K562 (cell line): ENCODE measurements at regions not wholly inside any gene's neighbourhood (a gene's known extent, or its start where the extent isn't known, plus 50 kb on each side); places are given as distances from the start of the nearest gene placed in this dataset.

ENCODE experiments used
- ATAC-seq: fragments of 200-7000 bp; cut with Tn5 transposase; 3 replicates; pipeline ENCODE4 v1.9.1; 2020; ENCODE audit warnings: moderate library complexity
- BruUV-seq: library from RNA; stranded (reverse); fragments of 400-500 nt; replicated peaks from 2 replicates; lab custom pipeline; 2021; lab: Mats Ljungman, UMichigan
- CTCF ChIA-PET: fragments of 300-600 bp; formaldehyde crosslinking; extraction: SDS; loops from one replicate; lab custom pipeline; 2021; ENCODE audit warnings: low intra/inter-chr PET ratio; lab: Yijun Ruan, JAX
- POLR2A ChIA-PET: fragments of 300-600, 350-650 bp; sonication (Branson Sonifier 250); formaldehyde crosslinking; extraction: SDS; loops from one replicate; lab custom pipeline; 2021; ENCODE audit warnings: antibody characterized with exemption, inconsistent platforms; lab: Yijun Ruan, JAX
- DNase-seq, 4 experiments: peaks; one replicate each; pipeline versions ENCODE4 v3.0.0 to v3.0.0-alpha.2; 2011 to 2018; ENCODE audit warnings: low spot score in 3 of 4, mixed read lengths in 3 of 4; ENCODE audit errors: extremely low read depth in 1 of 4
- FAIRE-seq: peaks from 2 replicates; lab custom pipeline; 2011; peaks lifted over from hg19 to GRCh38; lab: Jason Lieb, UNC
- H2AFZ ChIP-seq: 2 replicates; pipeline ENCODE4 v1.6.0; 2011; ENCODE audit warnings: low read depth, low read length, control low read depth, inconsistent platforms
- H3K27ac ChIP-seq: fragments of 200-600 bp; 3 replicates; pipeline ENCODE4 v1.8.0; 2011; ENCODE audit warnings: low read depth, mild to moderate bottlenecking, control low read depth, inconsistent platforms, low read length, moderate library complexity, mixed read lengths; ENCODE audit errors: extremely low read depth
- H3K27me3 ChIP-seq, 2 experiments: fragments of 300-600 bp in 1 of 2; 2 replicates in 1 of 2; 3 replicates in 1 of 2; pipeline versions ENCODE4 v1.6.0 to v1.8.0; 2011; ENCODE audit warnings: inconsistent platforms in 2 of 2, low read length in 2 of 2, mild to moderate bottlenecking in 1 of 2, mixed read lengths in 1 of 2, moderate library complexity in 1 of 2; ENCODE audit not compliant: control insufficient read depth in 2 of 2, insufficient read depth in 2 of 2
- H3K36me3 ChIP-seq: fragments of 300-600 bp; 3 replicates; pipeline ENCODE4 v1.8.0; 2011; ENCODE audit warnings: mild to moderate bottlenecking, low read length, inconsistent platforms; ENCODE audit not compliant: control insufficient read depth, insufficient read depth
- H3K4me1 ChIP-seq, 2 experiments: fragments of 200-600 bp in 1 of 2; replicated peaks in 1 of 2; 2 replicates in 1 of 2; 3 replicates in 1 of 2; pipeline versions ENCODE4 v1.5.1 to v1.8.0; 2011; ENCODE audit warnings: inconsistent platforms in 2 of 2, low read length in 2 of 2, mild to moderate bottlenecking in 1 of 2, mixed read lengths in 1 of 2, moderate library complexity in 1 of 2; ENCODE audit not compliant: control insufficient read depth in 2 of 2, insufficient read depth in 2 of 2
- H3K4me2 ChIP-seq: 2 replicates; pipeline ENCODE4 v1.6.1; 2011; ENCODE audit warnings: low read length, control low read depth, inconsistent platforms, mixed read lengths; ENCODE audit not compliant: insufficient read depth
- H3K4me3 ChIP-seq: fragments of 200-600 bp; sonication (generic), shearing (Covaris generic); 2 replicates; pipeline ENCODE4 v1.5.1; 2016; ENCODE audit warnings: control low read depth, inconsistent platforms
- H3K79me2 ChIP-seq: fragments of 200-600 bp; 3 replicates; pipeline ENCODE4 v1.8.0; 2011; ENCODE audit warnings: low read length, inconsistent platforms; ENCODE audit not compliant: control insufficient read depth, insufficient read depth
- H3K9ac ChIP-seq, 2 experiments: 2 replicates each; pipeline versions ENCODE4 v1.6.0 to v1.6.1; 2011; ENCODE audit warnings: low read depth in 2 of 2, low read length in 2 of 2, control low read depth in 1 of 2, inconsistent platforms in 1 of 2, mild to moderate bottlenecking in 1 of 2, mixed read lengths in 1 of 2; ENCODE audit not compliant: insufficient read depth in 1 of 2
- H3K9me1 ChIP-seq: one replicate; pipeline ENCODE4 v1.6.0; 2011; ENCODE audit warnings: inconsistent platforms, mild to moderate bottlenecking, low read length, moderate library complexity; ENCODE audit not compliant: control insufficient read depth, insufficient read depth
- H3K9me3 ChIP-seq: replicated peaks from 2 replicates; pipeline ENCODE4 v1.5.1; 2011; ENCODE audit warnings: low read depth, low read length, inconsistent platforms; ENCODE audit not compliant: control insufficient read depth, insufficient read depth
- H4K20me1 ChIP-seq: replicated peaks from 2 replicates; pipeline ENCODE4 v1.6.1; 2011; ENCODE audit warnings: low read length, inconsistent platforms, mixed read lengths; ENCODE audit not compliant: control insufficient read depth, insufficient read depth
- CBFB ChIP-seq: sonication (generic); formaldehyde crosslinking; IDR thresholded peaks from 2 replicates; pipeline ENCODE4 v1.4.0; 2020; ENCODE audit warnings: mild to moderate bottlenecking, missing genetic modification reagents
- CHCHD3 ChIP-seq: fragments of 250-450 bp; sonication (Bioruptor Pico); IDR thresholded peaks from 2 replicates; pipeline ENCODE4 v2.1.2; 2022; ENCODE audit warnings: mild to moderate bottlenecking
- MAFG ChIP-seq: fragments of 450-650 bp; conservative IDR thresholded peaks from 2 replicates; pipeline ENCODE4 v1.6.1; 2016; ENCODE audit warnings: missing genetic modification characterization, missing compliant biosample characterization
- PHTF2 ChIP-seq: fragments of 250-450 bp; sonication (Bioruptor Pico); IDR thresholded peaks from 2 replicates; pipeline ENCODE4 v1.5.0; 2021; ENCODE audit warnings: mild to moderate bottlenecking
- SMARCC2 ChIP-seq: fragments of 450-650 bp; IDR thresholded peaks from 2 replicates; pipeline ENCODE4 v1.6.1; 2017; ENCODE audit warnings: antibody characterized with exemption, moderate library complexity, mild to moderate bottlenecking, low read depth
- TCFL5 ChIP-seq: fragments of 250-450 bp; sonication (Bioruptor Pico); conservative IDR thresholded peaks from 2 replicates; pipeline ENCODE4 v1.6.1; 2021; ENCODE audit warnings: mild to moderate bottlenecking, moderate library complexity, matching md5 sums
- TSC22D4 ChIP-seq: fragments of 450-650 bp; IDR thresholded peaks from 2 replicates; pipeline ENCODE4 v1.6.1; 2016; ENCODE audit warnings: missing genetic modification characterization, missing biosample characterization, control low read depth
- ZNF354B ChIP-seq: fragments of 250-450 bp; sonication (Bioruptor Pico); IDR thresholded peaks from 2 replicates; pipeline ENCODE4 v1.4.0; 2020
- ZNF398 ChIP-seq: fragments of 250-450 bp; sonication (Bioruptor Pico); IDR thresholded peaks from 2 replicates; pipeline ENCODE4 v1.8.0; 2021; ENCODE audit warnings: moderate library complexity, mild to moderate bottlenecking, inconsistent platforms
- ZNF717 ChIP-seq: fragments of 250-450 bp; sonication (Bioruptor Pico); IDR thresholded peaks from 2 replicates; pipeline ENCODE4 v1.5.0; 2021
- WGBS: fragments of 100-300 bp; shearing (Covaris generic); methylation state at CpG from one replicate; pipeline ENCODE4 v1.1.6; 2016; ENCODE audit warnings: low coverage, mixed read lengths; ENCODE audit not compliant: insufficient coverage; ENCODE audit errors: missing lambda C conversion rate; 5-methylcytosine and 5-hydroxymethylcytosine counted together
- in situ Hi-C: fragments of 300-500 bp; cut with MboI; formaldehyde crosslinking; loops from 4 replicates; pipeline ENCODE4 v1.15.0; 2018; ENCODE audit warnings: inconsistent platforms, mixed read lengths
- intact Hi-C: fragments of 100-400 bp; cut with micrococcal nuclease; formaldehyde crosslinking; loops from 2 replicates; pipeline ENCODE4 v1.14.2; 2022
- TF ChIP-seq, protein P1 (sequence below), 2 experiments: fragments of 250-450 bp in 1 of 2; fragments of 450-650 bp in 1 of 2; sonication (Bioruptor Pico) in 1 of 2; IDR thresholded peaks; 2 replicates each; pipeline versions ENCODE4 v1.6.1 to v1.8.0; 2016 to 2021; ENCODE audit warnings: mild to moderate bottlenecking in 2 of 2, moderate library complexity in 2 of 2, missing compliant biosample characterization in 1 of 2, missing genetic modification characterization in 1 of 2
- TF ChIP-seq, protein P2 (sequence below): sonication (generic); formaldehyde crosslinking; IDR thresholded peaks from 2 replicates; pipeline ENCODE4 v1.8.0; 2022; ENCODE audit warnings: mild to moderate bottlenecking, missing genetic modification reagents, borderline replicate concordance

- no peaks in the 10 kb centered on the region for H3K9me1 ChIP-seq
- TF ChIP-seq MAFG (tag) = no peak
- TF ChIP-seq TSC22D4 (tag) = no peak
- TF ChIP-seq, all 486 proteins: peak for 0
- Histone ChIP-seq H3K4me3 (no peak overlapping the region), H3K36me3 (no peaks in the 10 kb centered on the region), H3K27ac (no peak overlapping the region), H2AFZ (no peak overlapping the region), H3K4me1 (peaks cover 4 to 6% of the 10 kb centered on the region in 2 experiments; a peak in 3 of 5 replicates), H3K79me2 (no peaks in the 10 kb centered on the region), H3K4me2 (no peak overlapping the region), H4K20me1 (no peaks in the 10 kb centered on the region), H3K9ac (no peak overlapping the region), H3K9me3 (no peaks in the 10 kb centered on the region), H3K27me3 (no peaks in the 10 kb centered on the region)
- no TSS peak for BruUV-seq
- intact Hi-C loops = loop anchor here (10.0 kb wide), 1 partner anchor 762 kb away; no protein-coding TSS in a partner anchor
- ATAC-seq (no peak), FAIRE-seq (no peak), DNase-seq (no peak)
- ChIA-PET POLR2A (no interaction called here), CTCF (no interaction called here)
- in situ Hi-C loops = loop anchor here (25.0 kb wide), 1 partner anchor 449 kb away; no protein-coding TSS in a partner anchor
- WGBS = 62% methylated on average over 3 of the region's 3 CpGs
Observed at GRCh38 chr13:59463023-59463422, 700.7 kb downstream of the DIAPH3 start.

DNA sequence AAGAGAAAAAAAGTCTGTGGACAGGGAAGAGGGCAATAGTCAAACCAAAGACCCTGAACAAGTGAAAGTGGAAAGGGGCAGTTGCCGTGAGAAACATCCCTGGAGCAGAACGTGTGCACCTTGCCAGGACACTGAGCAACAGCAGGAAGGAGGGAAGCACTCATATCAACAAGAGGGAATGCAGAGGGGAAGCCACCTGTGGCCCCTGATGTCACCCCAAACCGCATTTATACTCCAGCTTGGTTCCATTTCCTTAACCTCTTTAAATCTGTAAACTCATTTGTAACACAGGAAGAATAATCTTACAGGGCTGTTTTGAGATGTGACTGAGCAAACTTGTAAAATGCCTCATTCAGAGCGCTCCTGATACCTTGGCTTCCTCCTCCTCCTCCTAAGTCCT, 698.8 kb downstream of the DIAPH3 start:
- CTCF ChIA-PET = no interaction called here
- no peak for ATAC-seq
- TF ChIP-seq TCFL5 (CRISPR knock-in tag) = no peak
- TF ChIP-seq PHTF2 (CRISPR knock-in tag) = no peak
- no peak for TF ChIP-seq ZNF398
- no peak for TF ChIP-seq CBFB (CRISPR knock-in tag)
- TF ChIP-seq, protein P1, sequence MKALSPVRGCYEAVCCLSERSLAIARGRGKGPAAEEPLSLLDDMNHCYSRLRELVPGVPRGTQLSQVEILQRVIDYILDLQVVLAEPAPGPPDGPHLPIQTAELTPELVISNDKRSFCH (CRISPR knock-in tag; IDR thresholded peaks at IDR 0.05) = no peak
- TF ChIP-seq, protein P1 (tag; IDR thresholded peaks at IDR 0.05) = no peak
- no peak for TF ChIP-seq CHCHD3
- no peak for TF ChIP-seq ZNF354B (CRISPR knock-in tag)
- TF ChIP-seq, protein P2, sequence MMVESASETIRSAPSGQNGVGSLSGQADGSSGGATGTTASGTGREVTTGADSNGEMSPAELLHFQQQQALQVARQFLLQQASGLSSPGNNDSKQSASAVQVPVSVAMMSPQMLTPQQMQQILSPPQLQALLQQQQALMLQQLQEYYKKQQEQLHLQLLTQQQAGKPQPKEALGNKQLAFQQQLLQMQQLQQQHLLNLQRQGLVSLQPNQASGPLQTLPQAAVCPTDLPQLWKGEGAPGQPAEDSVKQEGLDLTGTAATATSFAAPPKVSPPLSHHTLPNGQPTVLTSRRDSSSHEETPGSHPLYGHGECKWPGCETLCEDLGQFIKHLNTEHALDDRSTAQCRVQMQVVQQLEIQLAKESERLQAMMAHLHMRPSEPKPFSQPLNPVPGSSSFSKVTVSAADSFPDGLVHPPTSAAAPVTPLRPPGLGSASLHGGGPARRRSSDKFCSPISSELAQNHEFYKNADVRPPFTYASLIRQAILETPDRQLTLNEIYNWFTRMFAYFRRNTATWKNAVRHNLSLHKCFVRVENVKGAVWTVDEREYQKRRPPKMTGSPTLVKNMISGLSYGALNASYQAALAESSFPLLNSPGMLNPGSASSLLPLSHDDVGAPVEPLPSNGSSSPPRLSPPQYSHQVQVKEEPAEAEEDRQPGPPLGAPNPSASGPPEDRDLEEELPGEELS = no peak
- no peak for TF ChIP-seq SMARCC2
- no peak for TF ChIP-seq ZNF717

More for the DNA sequence above, 698.8 kb downstream of the DIAPH3 start:
- Histone ChIP-seq H3K27me3 (no peaks in the 10 kb centered on the region), H3K9ac (no peak overlapping the region), H3K4me2 (no peak overlapping the region), H3K36me3 (no peaks in the 10 kb centered on the region), H2AFZ (no peak overlapping the region), H3K27ac (no peak overlapping the region), H3K4me1 (peaks cover 4 to 8% of the 10 kb centered on the region in 2 experiments; a peak in 2 of 5 replicates), H3K4me3 (no peak overlapping the region), H3K9me3 (no peaks in the 10 kb centered on the region), H4K20me1 (no peaks in the 10 kb centered on the region), H3K79me2 (no peaks in the 10 kb centered on the region), H3K9me1 (no peaks in the 10 kb centered on the region)
- in situ Hi-C loops (loop anchor here (25.0 kb wide), 1 partner anchor 447 kb away; no protein-coding TSS in a partner anchor), intact Hi-C loops (loop anchor here (10.0 kb wide), 1 partner anchor 760 kb away; no protein-coding TSS in a partner anchor)
- 12% methylated on average over 4 of the region's 4 CpGs for WGBS
- FAIRE-seq (no peak), DNase-seq (no peak)
- POLR2A ChIA-PET = no interaction called here
- no TSS peak for BruUV-seq
